Endothelial cell of umbilical vein (primary cell): ENCODE measurements at regions not wholly inside any gene's neighbourhood (a gene's known extent, or its start where the extent isn't known, plus 50 kb on each side); places are given as distances from the start of the nearest gene placed in this dataset.

Experiments used
- BruUV-seq: library from RNA; stranded (reverse); fragments of 400-500 nt; replicated peaks from 2 replicates; lab custom pipeline; 2021; lab: Mats Ljungman, UMichigan
- CTCF ChIA-PET: fragments of 300-600, 350-600 bp; sonication (Branson Sonifier 250); formaldehyde crosslinking; loops from one replicate; lab custom pipeline; 2021; ENCODE audit warnings: antibody characterized with exemption, inconsistent platforms; lab: Charles Lee
- POLR2A ChIA-PET: fragments of 300-600, 350-600 bp; sonication (Branson Sonifier 250); formaldehyde crosslinking; loops from one replicate; lab custom pipeline; 2021; ENCODE audit warnings: antibody characterized with exemption, inconsistent platforms; lab: Charles Lee
- DNase-seq: peaks from one replicate; pipeline ENCODE4 v3.0.0-alpha.2; 2011; ENCODE audit warnings: low read depth, low spot score
- FAIRE-seq: peaks from 2 replicates; lab custom pipeline; 2011; peaks lifted over from hg19 to GRCh38; lab: Jason Lieb, UNC
- H2AFZ ChIP-seq: 2 replicates; pipeline ENCODE4 v1.6.0; 2012; ENCODE audit warnings: low read depth, low read length, control low read depth, inconsistent platforms
- H3K27ac ChIP-seq: 2 replicates; pipeline ENCODE4 v1.5.1; 2011; ENCODE audit warnings: low read depth, mild to moderate bottlenecking, control low read depth, low read length, moderate library complexity; ENCODE audit not compliant: insufficient read depth
- H3K27me3 ChIP-seq, 2 experiments: 2 replicates each; pipeline versions ENCODE4 v1.6.0 to v1.6.1; 2011; ENCODE audit warnings: low read length in 2 of 2, mixed read lengths in 1 of 2; ENCODE audit not compliant: control insufficient read depth in 2 of 2, insufficient read depth in 2 of 2
- H3K36me3 ChIP-seq, 2 experiments: 2 replicates in 1 of 2; 3 replicates in 1 of 2; pipeline ENCODE4 v1.5.1; 2011; ENCODE audit warnings: low read length in 2 of 2, mild to moderate bottlenecking in 1 of 2, moderate library complexity in 1 of 2; ENCODE audit not compliant: control insufficient read depth in 2 of 2, insufficient read depth in 2 of 2; ENCODE audit errors: extremely low read depth in 1 of 2
- H3K4me1 ChIP-seq: 3 replicates; pipeline ENCODE4 v1.5.1; 2011; ENCODE audit warnings: mild to moderate bottlenecking, low read length; ENCODE audit not compliant: control insufficient read depth, insufficient read depth; ENCODE audit errors: extremely low read depth
- H3K4me2 ChIP-seq: 2 replicates; pipeline ENCODE4 v1.6.1; 2011; ENCODE audit warnings: low read length, control low read depth, mixed read lengths; ENCODE audit not compliant: insufficient read depth
- H3K4me3 ChIP-seq, 3 experiments: fragments of 200-600 bp in 1 of 3; sonication (generic), shearing (Covaris generic) in 1 of 3; replicated peaks in 1 of 3; 2 replicates each; pipeline ENCODE4 v1.5.1; 2011 to 2016; ENCODE audit warnings: control low read depth in 3 of 3, low read length in 3 of 3, mild to moderate bottlenecking in 2 of 3, inconsistent platforms in 1 of 3, low read depth in 1 of 3, moderate library complexity in 1 of 3; ENCODE audit not compliant: insufficient read depth in 1 of 3
- H3K79me2 ChIP-seq: 2 replicates; pipeline ENCODE4 v1.6.0; 2012; ENCODE audit warnings: low read length, inconsistent platforms; ENCODE audit not compliant: control insufficient read depth, insufficient read depth
- H3K9ac ChIP-seq: replicated peaks from 2 replicates; pipeline ENCODE3; 2011; ENCODE audit warnings: low read length, control low read depth; ENCODE audit not compliant: insufficient read depth; ENCODE audit errors: extremely low read depth
- H3K9me1 ChIP-seq: replicated peaks from 3 replicates; pipeline ENCODE4 v1.6.0; 2011; ENCODE audit warnings: mild to moderate bottlenecking, low read length; ENCODE audit not compliant: control insufficient read depth, insufficient read depth; ENCODE audit errors: extremely low read depth
- H3K9me3 ChIP-seq: replicated peaks from 2 replicates; pipeline ENCODE4 v1.5.1; 2012; ENCODE audit warnings: low read length, inconsistent platforms; ENCODE audit not compliant: control insufficient read depth, insufficient read depth
- H4K20me1 ChIP-seq: replicated peaks from 2 replicates; pipeline ENCODE3; 2011; ENCODE audit warnings: mild to moderate bottlenecking, low read length; ENCODE audit not compliant: control insufficient read depth, insufficient read depth; ENCODE audit errors: extremely low read depth
- EZH2 ChIP-seq: IDR thresholded peaks from 2 replicates; pipeline ENCODE4 v1.6.1; 2012; ENCODE audit warnings: borderline replicate concordance, low read depth, mild to moderate bottlenecking, moderate library complexity, low read length, inconsistent platforms; ENCODE audit not compliant: severe bottlenecking
- FOS ChIP-seq: IDR thresholded peaks from 2 replicates; pipeline ENCODE4 v1.6.1; 2011; ENCODE audit warnings: mild to moderate bottlenecking, low read length, moderate library complexity, borderline replicate concordance; ENCODE audit not compliant: insufficient read depth
- GATA2 ChIP-seq: IDR thresholded peaks from 2 replicates; pipeline ENCODE4 v1.7.0; 2011; ENCODE audit warnings: low read depth, mild to moderate bottlenecking, moderate library complexity, mixed read lengths, low read length; ENCODE audit not compliant: insufficient read length, insufficient read depth
- JUN ChIP-seq: IDR thresholded peaks from 2 replicates; pipeline ENCODE4 v1.6.1; 2011; ENCODE audit warnings: borderline replicate concordance, low read depth; ENCODE audit not compliant: insufficient read length, insufficient read depth
- MYC ChIP-seq: IDR thresholded peaks from one replicate; pipeline ENCODE4 v1.6.1; 2011; ENCODE audit warnings: mild to moderate bottlenecking, low read depth, low read length
- POLR2A ChIP-seq: IDR thresholded peaks from 2 replicates; pipeline ENCODE4 v1.6.1; 2012; ENCODE audit warnings: low read depth, mild to moderate bottlenecking, control low read depth, low read length
- POLR2AphosphoS5 ChIP-seq: IDR thresholded peaks from 2 replicates; pipeline ENCODE4 v1.6.1; 2012; ENCODE audit warnings: low read depth, mild to moderate bottlenecking, control low read depth, low read length, moderate library complexity; ENCODE audit not compliant: insufficient read depth
- dilution Hi-C: fragments of 300-500 bp; cut with MboI; formaldehyde crosslinking; loops from one replicate; pipeline ENCODE4 v1.15.0; 2019; ENCODE audit warnings: low sequenced_read_pairs; ENCODE audit not compliant: extremely low pct_ligation_motif_present
- intact Hi-C: fragments of 100-400 bp; cut with micrococcal nuclease; formaldehyde crosslinking; loops from one replicate; pipeline ENCODE4 v1.10.0; 2022
- TF ChIP-seq, protein P1 (sequence below), 2 donors: IDR thresholded peaks; 1 replicate in 1 of 2; 2 replicates in 1 of 2; pipeline ENCODE4 v1.5.1; 2011; ENCODE audit warnings: low read length in 2 of 2, mild to moderate bottlenecking in 2 of 2, moderate library complexity in 2 of 2, control low read depth in 1 of 2, inconsistent platforms in 1 of 2, low read depth in 1 of 2; ENCODE audit not compliant: insufficient read depth in 1 of 2; ENCODE audit errors: extremely low read depth in 1 of 2
- TF ChIP-seq, protein P2 (sequence below): IDR thresholded peaks from 2 replicates; pipeline ENCODE4 v1.6.1; 2011; ENCODE audit not compliant: insufficient read depth, insufficient read length

DNA sequence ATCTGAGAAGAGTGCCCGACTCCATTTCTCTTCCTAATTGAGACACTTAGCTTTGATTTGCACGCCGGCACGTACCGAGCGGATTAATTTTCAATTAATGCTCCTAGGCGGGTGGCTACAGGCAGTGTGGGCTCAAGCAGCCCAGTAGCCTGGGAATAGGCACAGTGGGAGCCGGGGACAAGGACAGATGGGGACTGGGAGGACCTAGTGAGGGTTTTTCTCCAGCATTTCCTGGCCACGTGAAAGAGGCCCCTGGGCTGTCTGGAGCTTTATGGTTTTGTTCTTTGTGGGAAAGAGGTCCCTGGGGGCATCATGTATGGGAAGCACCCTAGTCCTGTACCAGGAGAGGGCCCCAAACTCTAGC lies 78.6 kb upstream of the CSF3R start:
- BruUV-seq = no TSS peak
- POLR2A ChIA-PET = no interaction called here

More for the DNA sequence above, 78.6 kb upstream of the CSF3R start:
- Histone ChIP-seq H3K9me3 (no peaks in the 10 kb centered on the region), H3K4me2 (no peak overlapping the region), H2AFZ (no peak overlapping the region), H3K79me2 (no peaks in the 10 kb centered on the region), H3K4me1 (no peaks in the 10 kb centered on the region), H3K4me3 (no peak overlapping the region), H4K20me1 (no peaks in the 10 kb centered on the region), H3K9me1 (no peaks in the 10 kb centered on the region), H3K9ac (no peak overlapping the region), H3K27ac (no peak overlapping the region), H3K27me3 (no peaks in the 10 kb centered on the region), H3K36me3 (no peaks in the 10 kb centered on the region)
- dilution Hi-C loops (no loop called here), intact Hi-C loops (no loop called here)
- CTCF ChIA-PET = interaction anchor here (3.7 kb wide), 1 partner anchor 14 kb away, joined by 15 read pairs; no protein-coding TSS in a partner anchor
- no peak for FAIRE-seq
- TF ChIP-seq, protein P1, sequence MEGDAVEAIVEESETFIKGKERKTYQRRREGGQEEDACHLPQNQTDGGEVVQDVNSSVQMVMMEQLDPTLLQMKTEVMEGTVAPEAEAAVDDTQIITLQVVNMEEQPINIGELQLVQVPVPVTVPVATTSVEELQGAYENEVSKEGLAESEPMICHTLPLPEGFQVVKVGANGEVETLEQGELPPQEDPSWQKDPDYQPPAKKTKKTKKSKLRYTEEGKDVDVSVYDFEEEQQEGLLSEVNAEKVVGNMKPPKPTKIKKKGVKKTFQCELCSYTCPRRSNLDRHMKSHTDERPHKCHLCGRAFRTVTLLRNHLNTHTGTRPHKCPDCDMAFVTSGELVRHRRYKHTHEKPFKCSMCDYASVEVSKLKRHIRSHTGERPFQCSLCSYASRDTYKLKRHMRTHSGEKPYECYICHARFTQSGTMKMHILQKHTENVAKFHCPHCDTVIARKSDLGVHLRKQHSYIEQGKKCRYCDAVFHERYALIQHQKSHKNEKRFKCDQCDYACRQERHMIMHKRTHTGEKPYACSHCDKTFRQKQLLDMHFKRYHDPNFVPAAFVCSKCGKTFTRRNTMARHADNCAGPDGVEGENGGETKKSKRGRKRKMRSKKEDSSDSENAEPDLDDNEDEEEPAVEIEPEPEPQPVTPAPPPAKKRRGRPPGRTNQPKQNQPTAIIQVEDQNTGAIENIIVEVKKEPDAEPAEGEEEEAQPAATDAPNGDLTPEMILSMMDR (IDR thresholded peaks at IDR 0.05; ENCODE audit: extremely low read depth in 1 of 2, insufficient read depth in 1 of 2, low read depth in 1 of 2, low read length in 2 of 2) = no peak
- TF ChIP-seq GATA2 (no peak), MYC (no peak), FOS (no peak), EZH2 (no peak), JUN (no peak), POLR2AphosphoS5 (no peak), POLR2A (no peak)
- TF ChIP-seq, protein P2, sequence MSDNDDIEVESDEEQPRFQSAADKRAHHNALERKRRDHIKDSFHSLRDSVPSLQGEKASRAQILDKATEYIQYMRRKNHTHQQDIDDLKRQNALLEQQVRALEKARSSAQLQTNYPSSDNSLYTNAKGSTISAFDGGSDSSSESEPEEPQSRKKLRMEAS = no peak
- no peak for DNase-seq
